ENCODE measurements at regions not wholly inside any gene's neighbourhood (a gene's known extent, or its start where the extent isn't known, plus 50 kb on each side); places are given as distances from the start of the nearest gene placed in this dataset.

DNA sequence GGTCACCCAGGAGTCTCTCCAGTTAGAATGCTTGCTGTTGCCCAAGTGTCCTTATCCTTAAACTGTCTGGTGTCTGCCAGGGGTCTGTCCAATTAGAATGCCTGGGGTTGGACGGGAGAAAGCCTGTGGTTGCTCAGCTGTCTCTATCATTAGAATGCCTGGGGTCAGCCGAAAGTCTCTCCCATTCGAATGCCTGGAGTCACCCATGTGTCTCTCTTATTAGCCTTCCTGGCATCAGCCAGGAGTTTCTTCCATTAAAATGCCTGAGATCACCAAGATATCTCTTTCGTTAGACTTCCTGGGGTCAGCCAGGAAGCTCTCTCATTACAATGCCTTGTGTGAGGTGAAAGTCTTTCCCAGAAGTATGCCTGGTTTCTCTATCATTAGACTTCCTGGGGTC is 1521.0 kb downstream of the UQCRFS1 start (continued):
- TF ChIP-seq, protein P1, sequence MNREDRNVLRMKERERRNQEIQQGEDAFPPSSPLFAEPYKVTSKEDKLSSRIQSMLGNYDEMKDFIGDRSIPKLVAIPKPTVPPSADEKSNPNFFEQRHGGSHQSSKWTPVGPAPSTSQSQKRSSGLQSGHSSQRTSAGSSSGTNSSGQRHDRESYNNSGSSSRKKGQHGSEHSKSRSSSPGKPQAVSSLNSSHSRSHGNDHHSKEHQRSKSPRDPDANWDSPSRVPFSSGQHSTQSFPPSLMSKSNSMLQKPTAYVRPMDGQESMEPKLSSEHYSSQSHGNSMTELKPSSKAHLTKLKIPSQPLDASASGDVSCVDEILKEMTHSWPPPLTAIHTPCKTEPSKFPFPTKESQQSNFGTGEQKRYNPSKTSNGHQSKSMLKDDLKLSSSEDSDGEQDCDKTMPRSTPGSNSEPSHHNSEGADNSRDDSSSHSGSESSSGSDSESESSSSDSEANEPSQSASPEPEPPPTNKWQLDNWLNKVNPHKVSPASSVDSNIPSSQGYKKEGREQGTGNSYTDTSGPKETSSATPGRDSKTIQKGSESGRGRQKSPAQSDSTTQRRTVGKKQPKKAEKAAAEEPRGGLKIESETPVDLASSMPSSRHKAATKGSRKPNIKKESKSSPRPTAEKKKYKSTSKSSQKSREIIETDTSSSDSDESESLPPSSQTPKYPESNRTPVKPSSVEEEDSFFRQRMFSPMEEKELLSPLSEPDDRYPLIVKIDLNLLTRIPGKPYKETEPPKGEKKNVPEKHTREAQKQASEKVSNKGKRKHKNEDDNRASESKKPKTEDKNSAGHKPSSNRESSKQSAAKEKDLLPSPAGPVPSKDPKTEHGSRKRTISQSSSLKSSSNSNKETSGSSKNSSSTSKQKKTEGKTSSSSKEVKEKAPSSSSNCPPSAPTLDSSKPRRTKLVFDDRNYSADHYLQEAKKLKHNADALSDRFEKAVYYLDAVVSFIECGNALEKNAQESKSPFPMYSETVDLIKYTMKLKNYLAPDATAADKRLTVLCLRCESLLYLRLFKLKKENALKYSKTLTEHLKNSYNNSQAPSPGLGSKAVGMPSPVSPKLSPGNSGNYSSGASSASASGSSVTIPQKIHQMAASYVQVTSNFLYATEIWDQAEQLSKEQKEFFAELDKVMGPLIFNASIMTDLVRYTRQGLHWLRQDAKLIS (CRISPR knock-in tag; IDR thresholded peaks at IDR 0.05; ENCODE audit: borderline replicate concordance): no peak
- no peak for TF ChIP-seq HMGA2 (CRISPR knock-in tag; IDR thresholded peaks at IDR 0.05)

- ChIA-PET POLR2A (no interaction called here), CTCF (no interaction called here)
- no peak for TF ChIP-seq ZNF232 (CRISPR knock-in tag; IDR thresholded peaks at IDR 0.05)
- TF ChIP-seq CREM (CRISPR knock-in tag; IDR thresholded peaks at IDR 0.05): no peak
- no peak for TF ChIP-seq ZNF121 (CRISPR knock-in tag; IDR thresholded peaks at IDR 0.05)
- no peak for TF ChIP-seq NR1H2 (CRISPR knock-in tag; IDR thresholded peaks at IDR 0.05)
- TF ChIP-seq TCF7 (CRISPR knock-in tag; IDR thresholded peaks at IDR 0.05; ENCODE audit: low read depth): no peak
- TF ChIP-seq, protein P2, sequence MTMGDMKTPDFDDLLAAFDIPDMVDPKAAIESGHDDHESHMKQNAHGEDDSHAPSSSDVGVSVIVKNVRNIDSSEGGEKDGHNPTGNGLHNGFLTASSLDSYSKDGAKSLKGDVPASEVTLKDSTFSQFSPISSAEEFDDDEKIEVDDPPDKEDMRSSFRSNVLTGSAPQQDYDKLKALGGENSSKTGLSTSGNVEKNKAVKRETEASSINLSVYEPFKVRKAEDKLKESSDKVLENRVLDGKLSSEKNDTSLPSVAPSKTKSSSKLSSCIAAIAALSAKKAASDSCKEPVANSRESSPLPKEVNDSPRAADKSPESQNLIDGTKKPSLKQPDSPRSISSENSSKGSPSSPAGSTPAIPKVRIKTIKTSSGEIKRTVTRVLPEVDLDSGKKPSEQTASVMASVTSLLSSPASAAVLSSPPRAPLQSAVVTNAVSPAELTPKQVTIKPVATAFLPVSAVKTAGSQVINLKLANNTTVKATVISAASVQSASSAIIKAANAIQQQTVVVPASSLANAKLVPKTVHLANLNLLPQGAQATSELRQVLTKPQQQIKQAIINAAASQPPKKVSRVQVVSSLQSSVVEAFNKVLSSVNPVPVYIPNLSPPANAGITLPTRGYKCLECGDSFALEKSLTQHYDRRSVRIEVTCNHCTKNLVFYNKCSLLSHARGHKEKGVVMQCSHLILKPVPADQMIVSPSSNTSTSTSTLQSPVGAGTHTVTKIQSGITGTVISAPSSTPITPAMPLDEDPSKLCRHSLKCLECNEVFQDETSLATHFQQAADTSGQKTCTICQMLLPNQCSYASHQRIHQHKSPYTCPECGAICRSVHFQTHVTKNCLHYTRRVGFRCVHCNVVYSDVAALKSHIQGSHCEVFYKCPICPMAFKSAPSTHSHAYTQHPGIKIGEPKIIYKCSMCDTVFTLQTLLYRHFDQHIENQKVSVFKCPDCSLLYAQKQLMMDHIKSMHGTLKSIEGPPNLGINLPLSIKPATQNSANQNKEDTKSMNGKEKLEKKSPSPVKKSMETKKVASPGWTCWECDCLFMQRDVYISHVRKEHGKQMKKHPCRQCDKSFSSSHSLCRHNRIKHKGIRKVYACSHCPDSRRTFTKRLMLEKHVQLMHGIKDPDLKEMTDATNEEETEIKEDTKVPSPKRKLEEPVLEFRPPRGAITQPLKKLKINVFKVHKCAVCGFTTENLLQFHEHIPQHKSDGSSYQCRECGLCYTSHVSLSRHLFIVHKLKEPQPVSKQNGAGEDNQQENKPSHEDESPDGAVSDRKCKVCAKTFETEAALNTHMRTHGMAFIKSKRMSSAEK (CRISPR knock-in tag; IDR thresholded peaks at IDR 0.05; ENCODE audit: borderline replicate concordance): no peak
- no peak for TF ChIP-seq IRF2 (CRISPR knock-in tag; IDR thresholded peaks at IDR 0.05; ENCODE audit: borderline replicate concordance, low read depth)
- no peak for TF ChIP-seq ATF2 (CRISPR knock-in tag; IDR thresholded peaks at IDR 0.05; ENCODE audit: borderline replicate concordance, low read depth)
- TF ChIP-seq, protein P3, sequence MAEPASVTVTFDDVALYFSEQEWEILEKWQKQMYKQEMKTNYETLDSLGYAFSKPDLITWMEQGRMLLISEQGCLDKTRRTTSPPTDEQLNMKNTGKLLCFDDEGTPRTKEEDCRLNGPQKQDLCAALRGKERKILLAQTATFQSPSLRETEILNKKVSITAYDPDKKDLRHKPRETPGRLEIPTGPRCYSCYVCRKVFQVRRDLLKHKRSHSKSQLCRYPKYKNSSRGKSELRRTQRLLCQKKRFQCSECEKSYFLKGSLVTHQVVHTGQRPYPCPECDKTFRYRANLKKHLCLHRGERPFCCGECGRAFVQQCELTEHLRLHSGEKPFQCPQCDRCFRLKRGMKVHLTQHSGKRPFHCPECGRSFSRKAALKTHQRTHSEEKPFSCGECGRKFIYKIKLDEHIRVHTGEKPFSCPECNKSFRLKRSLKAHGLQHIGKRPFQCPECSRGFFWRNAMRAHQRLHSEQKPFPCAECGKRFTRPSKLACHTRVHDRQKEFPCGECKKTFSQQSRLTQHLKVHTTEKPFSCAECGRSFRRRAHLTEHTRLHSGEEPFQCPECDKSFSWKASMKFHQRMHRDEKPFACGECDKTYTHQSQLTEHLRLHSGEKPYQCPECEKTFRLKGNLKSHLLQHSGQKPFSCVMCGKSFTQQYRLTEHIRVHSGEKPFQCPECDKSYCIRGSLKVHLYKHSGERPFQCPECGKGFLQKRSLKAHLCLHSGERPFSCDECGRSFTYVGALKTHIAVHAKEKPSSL (CRISPR knock-in tag; conservative IDR thresholded peaks at IDR 0.05): no peak
- no peak for TF ChIP-seq KAT7 (CRISPR knock-in tag; IDR thresholded peaks at IDR 0.05; ENCODE audit: borderline replicate concordance)
- no peak for TF ChIP-seq FOXJ3 (CRISPR knock-in tag; IDR thresholded peaks at IDR 0.05; ENCODE audit: borderline replicate concordance)
- no peak for TF ChIP-seq EMX1 (CRISPR knock-in tag; IDR thresholded peaks at IDR 0.05)
- TF ChIP-seq GABPB1 (CRISPR knock-in tag; IDR thresholded peaks at IDR 0.05): no peak
- no peak for TF ChIP-seq FOXK1 (CRISPR knock-in tag; IDR thresholded peaks at IDR 0.05)
- TF ChIP-seq MXD4 (CRISPR knock-in tag; IDR thresholded peaks at IDR 0.05; ENCODE audit: borderline replicate concordance): no peak
- TF ChIP-seq SOX15 (CRISPR knock-in tag; IDR thresholded peaks at IDR 0.05): no peak
- no peak for TF ChIP-seq JAZF1 (CRISPR knock-in tag; IDR thresholded peaks at IDR 0.05)
- H3K27ac Mint-ChIP-seq: no peak overlapping the region
- no peak for DNase-seq (ENCODE audit: low spot score)
- peaks cover 12% of the 10 kb centered on the region for H3K27me3 Mint-ChIP-seq (ENCODE audit: low read depth)
- peaks cover 70% of the 10 kb centered on the region for H3K9me3 Mint-ChIP-seq
- H3K4me3 Mint-ChIP-seq: no peak overlapping the region
- no peak for ATAC-seq
- peaks cover 58% of the 10 kb centered on the region for H3K36me3 Mint-ChIP-seq
- H3K4me1 Mint-ChIP-seq: no peaks in the 10 kb centered on the region
These were observed 1523.2 kb downstream of the UQCRFS1 start for GRCh38 chr19:27689734-27690241.

Data from WTC11 (cell line).